Prostate gland (tissue), 2 donors: ENCODE measurements at regions not wholly inside any gene's neighbourhood (a gene's known extent, or its start where the extent isn't known, plus 50 kb on each side); places are given as distances from the start of the nearest gene placed in this dataset.
"Not testable (repeated sequence)": the region's sequence is repeated elsewhere in the genome, so short reads cannot be mapped to it uniquely, and the experiment has no call there.

Source experiments
- DNase-seq: peaks from one replicate; pipeline ENCODE4 v3.0.0-alpha.2; 2019; ENCODE audit warnings: low spot score
- H3K27ac ChIP-seq, 2 donors: fragments of 200-600 bp; sonication (generic); 2 replicates each; pipeline ENCODE4 v1.5.1; 2017 to 2019
- H3K27me3 ChIP-seq: fragments of 200-600 bp; sonication (generic); replicated peaks from 2 replicates; pipeline ENCODE4 v1.5.1; 2019; ENCODE audit not compliant: insufficient read depth
- H3K36me3 ChIP-seq, 2 donors: fragments of 200-600 bp; sonication (generic); 1 replicate in 1 of 2; 2 replicates in 1 of 2; pipeline versions ENCODE4 v1.5.1 to v1.8.1; 2017 to 2019
- H3K4me1 ChIP-seq: fragments of 200-600 bp; sonication (generic); replicated peaks from 2 replicates; pipeline ENCODE4 v1.5.1; 2019
- H3K4me3 ChIP-seq, 2 donors: fragments of 200-600 bp; sonication (generic); 2 replicates each; pipeline ENCODE4 v1.5.1; 2017 to 2019
- H3K9me3 ChIP-seq: fragments of 200-600 bp; sonication (generic); 2 replicates; pipeline ENCODE4 v1.5.1; 2017
- CTCF ChIP-seq, 4 experiments: fragments of 200-600 bp in 2 of 4; fragments of 450-650 bp in 2 of 4; sonication (generic) in 2 of 4; IDR thresholded peaks; 1 replicate in 3 of 4; 2 replicates in 1 of 4; pipeline ENCODE4 v1.5.1; 2016 to 2019; ENCODE audit warnings: antibody characterized with exemption in 4 of 4, mild to moderate bottlenecking in 2 of 4, moderate library complexity in 2 of 4
- POLR2A ChIP-seq: fragments of 450-650 bp; IDR thresholded peaks from one replicate; pipeline ENCODE4 v1.6.1; 2016; ENCODE audit warnings: antibody characterized with exemption, mild to moderate bottlenecking
- POLR2AphosphoS5 ChIP-seq: sonication (generic); formaldehyde crosslinking; IDR thresholded peaks from one replicate; pipeline ENCODE4 v1.6.1; 2017; ENCODE audit warnings: antibody characterized with exemption
- WGBS: methylation state at CpG from one replicate; pipeline ENCODE4 v1.1.5; 2018; 5-methylcytosine and 5-hydroxymethylcytosine counted together
- intact Hi-C: fragments of 100-400 bp; cut with DNase I; formaldehyde crosslinking; loops from one replicate; pipeline ENCODE4 v1.14.2; 2022

GRCh38 chr5:157951673-157952373 lies 92.9 kb upstream of the CLINT1 start:
- intact Hi-C loops = no loop called here
- Histone ChIP-seq H3K9me3 (no peaks in the 10 kb centered on the region), H3K27ac (no peak overlapping the region), H3K27me3 (no peaks in the 10 kb centered on the region), H3K36me3 (no peaks in the 10 kb centered on the region), H3K4me3 (no peak overlapping the region), H3K4me1 (no peaks in the 10 kb centered on the region)
- DNase-seq = no peak
- 38% methylated on average over 4 of the region's 4 CpGs for WGBS
- TF ChIP-seq CTCF (IDR thresholded peaks at IDR 0.05) (no peak), POLR2A (no peak), POLR2AphosphoS5 (no peak)

- Histone ChIP-seq H3K4me3 (no peak overlapping the region), H3K36me3 (no peaks in the 10 kb centered on the region), H3K27me3 (no peaks in the 10 kb centered on the region), H3K4me1 (no peaks in the 10 kb centered on the region), H3K27ac (peak overlapping the region; percentile 11 to 35), H3K9me3 (no peaks in the 10 kb centered on the region)
- DNase-seq = no peak
- WGBS = 94% methylated on average over 1 of the region's 1 CpG
- no peak for TF ChIP-seq POLR2AphosphoS5
- no peak for TF ChIP-seq POLR2A
- no peak for TF ChIP-seq CTCF (IDR thresholded peaks at IDR 0.05)
- intact Hi-C loops = loop anchor here (2.0 to 10.0 kb wide), 2 partner anchors 91 to 125 kb away; partner anchors contain the start of gene CLINT1
These were observed 90.6 kb upstream of the CLINT1 start for GRCh38 chr5:157949520-157949919.

- 17% methylated on average over 11 of the region's 11 CpGs for WGBS
- H3K4me3 ChIP-seq = no peak overlapping the region
- TF ChIP-seq POLR2AphosphoS5 (peak; percentile 70), POLR2A (no peak), CTCF (IDR thresholded peaks at IDR 0.05) (peak; percentile 61 to 90 (median 84))
- H3K4me1 ChIP-seq = no peaks in the 10 kb centered on the region
- H3K27me3 ChIP-seq = no peaks in the 10 kb centered on the region
- intact Hi-C loops = loop anchor here (2.0 to 10.0 kb wide), 2 partner anchors 90 to 124 kb away; partner anchors contain the start of gene CLINT1
- H3K27ac ChIP-seq = peak overlapping the region; percentile 35
- DNase-seq = peak; percentile 91
- no peaks in the 10 kb centered on the region for H3K36me3 ChIP-seq
- H3K9me3 ChIP-seq = no peaks in the 10 kb centered on the region
These were observed 89.9 kb upstream of the CLINT1 start for GRCh38 chr5:157948738-157949410.

GRCh38 chr5:157947156-157947555 lies 88.2 kb upstream of the CLINT1 start:
- TF ChIP-seq POLR2A (no peak), CTCF (IDR thresholded peaks at IDR 0.05) (no peak), POLR2AphosphoS5 (no peak)
- intact Hi-C loops = loop anchor here (10.0 kb wide), 1 partner anchor 122 kb away; no protein-coding TSS in a partner anchor
- no peaks in the 10 kb centered on the region for H3K27me3 ChIP-seq
- H3K9me3 ChIP-seq = no peaks in the 10 kb centered on the region
- H3K27ac ChIP-seq = no peak overlapping the region
- no peaks in the 10 kb centered on the region for H3K4me1 ChIP-seq
- H3K36me3 ChIP-seq = no peaks in the 10 kb centered on the region
- H3K4me3 ChIP-seq = no peak overlapping the region
- 90% methylated on average over 7 of the region's 7 CpGs for WGBS
- no peak for DNase-seq

- not testable (repeated sequence) for DNase-seq, H3K9me3 ChIP-seq, H3K4me3 ChIP-seq, H3K4me1 ChIP-seq, H3K36me3 ChIP-seq, H3K27ac ChIP-seq, H3K27me3 ChIP-seq
- WGBS = 97% methylated on average over 5 of the region's 5 CpGs
- intact Hi-C loops = loop anchor here (10.0 kb wide), 1 partner anchor 121 kb away; no protein-coding TSS in a partner anchor
These were observed 86.9 kb upstream of the CLINT1 start for GRCh38 chr5:157945822-157946221.
